ENCODE measurements at regions not wholly inside any gene's neighbourhood (a gene's known extent, or its start where the extent isn't known, plus 50 kb on each side); places are given as distances from the start of the nearest gene placed in this dataset.
A peak's percentile ranks its signal among the peaks of the same experiment; 100 is the strongest.

- DNase-seq = peak; percentile 72 to 93 (median 86)
Measured at GRCh38 chr1:234666761-234667160, 56.8 kb upstream of the IRF2BP2 start.

- DNase-seq = peak; percentile 70 to 91 (median 89)
Measured at GRCh38 chr1:234665975-234666605, 56.1 kb upstream of the IRF2BP2 start.

DNA sequence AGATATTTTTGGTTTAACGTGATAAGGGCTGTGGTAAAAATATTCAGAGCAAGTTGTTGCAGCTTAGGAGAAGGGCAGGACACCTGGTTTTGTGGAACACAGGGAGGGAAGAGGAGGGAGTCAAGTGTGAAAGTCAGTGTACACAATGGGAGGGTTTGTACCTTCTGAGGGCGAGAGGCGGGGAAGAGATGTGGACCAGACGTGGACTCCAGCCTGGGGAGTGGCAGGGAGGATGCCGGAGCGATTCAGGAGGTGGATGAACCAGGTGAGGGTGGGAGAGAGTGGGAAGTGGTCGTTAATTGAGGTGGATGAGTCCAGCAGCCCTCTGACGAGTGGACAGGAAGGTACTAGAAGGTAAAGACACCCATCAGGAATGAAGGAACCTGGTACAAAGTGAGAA is 52.2 kb upstream of the IRF2BP2 start:
- no peak for DNase-seq

DNA sequence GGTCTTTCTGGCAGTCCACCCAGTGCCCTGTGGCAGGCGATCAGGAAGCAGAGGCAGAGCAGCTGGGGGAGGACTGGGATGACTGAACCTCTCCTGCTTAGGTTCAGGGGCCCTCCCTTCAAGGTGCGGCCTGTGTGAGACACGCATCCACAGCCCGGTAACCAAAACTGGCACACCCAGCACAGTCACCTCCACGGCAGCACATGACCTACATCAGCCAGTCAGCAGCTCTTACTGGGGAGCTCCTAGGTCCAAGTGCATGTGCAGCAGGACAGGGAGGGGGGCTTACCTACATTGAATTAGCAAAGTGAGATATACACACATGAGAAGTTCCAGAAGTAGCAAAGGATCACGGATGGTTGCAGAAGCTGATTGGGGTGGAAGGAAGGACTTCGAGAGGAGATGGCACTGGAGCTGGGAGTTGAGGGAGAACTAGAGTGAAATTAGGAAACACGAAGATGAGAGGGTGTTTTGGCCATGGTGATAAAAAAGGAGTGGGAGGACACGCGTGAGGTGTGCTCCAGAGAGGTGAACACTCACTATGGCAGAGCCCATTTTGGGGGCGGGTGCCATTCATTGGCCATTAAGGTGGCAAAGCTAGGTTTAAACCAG is 51.4 kb upstream of the IRF2BP2 start:
- DNase-seq = no peak

GRCh38 chr1:234660536-234661316 is 50.7 kb upstream of the IRF2BP2 start:
- DNase-seq = no peak

Data from suppressor macrophage (primary cell).